Tibial artery (tissue), 4 donors: ENCODE measurements at regions not wholly inside any gene's neighbourhood (a gene's known extent, or its start where the extent isn't known, plus 50 kb on each side); places are given as distances from the start of the nearest gene placed in this dataset.
A peak's percentile ranks its signal among the peaks of the same experiment; 100 is the strongest.

Experiments
- DNase-seq, 2 donors: peaks; one replicate each; pipeline ENCODE4 v3.0.0-alpha.2; 2019
- H3K27ac ChIP-seq, 2 donors: fragments of 200-600 bp; sonication (generic) in 1 of 2; 1 replicate in 1 of 2; 2 replicates in 1 of 2; pipeline ENCODE4 v1.5.1; 2018 to 2019; ENCODE audit warnings: mild to moderate bottlenecking in 1 of 2
- H3K27me3 ChIP-seq, 2 donors: fragments of 200-600 bp; sonication (generic) in 1 of 2; one replicate each; pipeline versions ENCODE4 v1.5.1 to v1.6.0; 2016 to 2019
- H3K36me3 ChIP-seq, 3 donors: fragments of 200-600 bp; sonication (generic) in 2 of 3; one replicate each; pipeline ENCODE4 v1.5.1; 2016 to 2019; ENCODE audit warnings: mild to moderate bottlenecking in 2 of 3
- H3K4me1 ChIP-seq, 4 donors: fragments of 200-600 bp; sonication (generic) in 2 of 4; 1 replicate in 3 of 4; 2 replicates in 1 of 4; pipeline ENCODE4 v1.5.1; 2016 to 2019
- H3K4me3 ChIP-seq, 2 donors: fragments of 200-600 bp; sonication (generic) in 1 of 2; 1 replicate in 1 of 2; 2 replicates in 1 of 2; pipeline ENCODE4 v1.5.1; 2018 to 2019; ENCODE audit warnings: mild to moderate bottlenecking in 2 of 2
- H3K9me3 ChIP-seq, 3 donors: fragments of 200-600 bp; sonication (generic) in 1 of 3; one replicate each; pipeline ENCODE4 v1.5.1; 2016 to 2019
- intact Hi-C: fragments of 100-400 bp; cut with DNase I; formaldehyde crosslinking; loops from one replicate; pipeline ENCODE4 v1.15.0; 2023; ENCODE audit warnings: low total_unique reads
- TF ChIP-seq, protein P1 (sequence below), 2 experiments: fragments of 200-600 bp in 1 of 2; fragments of 450-650 bp in 1 of 2; IDR thresholded peaks; one replicate each; pipeline ENCODE4 v1.5.1; 2017 to 2019; ENCODE audit warnings: antibody characterized with exemption in 2 of 2, mild to moderate bottlenecking in 1 of 2, moderate library complexity in 1 of 2

DNA sequence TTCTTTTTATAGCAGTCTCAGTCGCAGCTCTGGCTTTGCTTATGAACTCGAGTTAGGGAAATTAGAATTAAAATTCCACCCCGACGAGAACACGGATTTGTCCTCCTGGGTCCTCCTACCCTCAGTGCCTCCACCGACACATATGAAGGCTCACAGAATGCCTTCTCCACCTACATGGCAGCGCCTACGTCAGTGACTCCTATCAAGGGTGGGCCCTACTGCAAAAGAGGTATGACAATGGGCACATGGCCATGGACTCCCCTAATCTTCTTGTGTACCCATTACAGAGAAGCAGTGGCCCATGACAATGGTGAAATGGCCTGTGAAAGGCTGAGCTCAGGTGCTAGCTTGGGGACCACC, 173.0 kb upstream of the TLE3 start:
- H3K27me3 ChIP-seq: no peaks in the 10 kb centered on the region
- peak overlapping the region; percentile 78 to 88 for H3K27ac ChIP-seq

DNA sequence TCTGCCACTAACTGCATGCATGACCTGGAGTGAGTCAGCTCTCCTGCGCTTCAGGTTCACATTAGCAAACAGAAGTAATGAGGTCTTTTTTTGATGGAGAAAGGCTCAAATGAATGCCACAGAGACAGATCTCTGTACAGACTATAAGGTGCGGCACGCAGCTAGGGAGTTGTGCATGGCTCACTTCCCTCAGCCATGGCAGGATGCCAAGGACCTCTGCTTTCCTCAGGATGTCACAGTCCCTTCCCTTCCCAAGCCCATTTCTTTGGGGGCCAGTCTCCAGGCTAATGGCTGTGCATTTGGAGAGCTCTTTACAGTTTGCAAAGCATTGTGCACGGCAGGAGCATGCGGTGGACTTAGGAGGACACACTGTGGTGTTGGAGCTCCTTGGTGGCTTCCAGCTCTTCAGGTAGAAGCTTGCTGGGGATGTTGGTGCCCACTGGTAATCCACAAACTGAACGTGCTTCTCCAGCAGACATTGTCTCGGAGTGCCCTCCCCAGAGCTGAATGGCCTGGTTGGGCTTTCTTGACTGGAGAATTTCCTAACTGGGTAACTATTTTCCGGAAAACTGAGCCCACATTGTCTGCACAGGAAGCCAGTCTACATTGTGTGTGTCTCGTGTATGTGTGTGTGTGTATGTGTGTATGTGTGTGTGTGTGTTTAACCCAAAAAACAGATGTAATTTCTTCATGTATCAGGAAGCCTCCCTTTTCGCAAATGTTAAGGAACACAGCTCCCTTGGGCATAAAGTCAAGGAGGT, 172.5 kb upstream of the TLE3 start:
- intact Hi-C loops: loop anchor here (5.0 kb wide), 2 partner anchors 57 to 173 kb away; partner anchors contain the start of gene TLE3
- peak in 1 of 2 donors; percentile 42 for DNase-seq
- Histone ChIP-seq H3K4me3 (no peak overlapping the region), H3K27ac (peak overlapping the region; percentile 78 to 88), H3K27me3 (no peaks in the 10 kb centered on the region), H3K9me3 (no peaks in the 10 kb centered on the region), H3K4me1 (peaks cover 0 to 49% (median 44%) of the 10 kb centered on the region in 4 donors), H3K36me3 (no peaks in the 10 kb centered on the region)
- TF ChIP-seq, protein P1, sequence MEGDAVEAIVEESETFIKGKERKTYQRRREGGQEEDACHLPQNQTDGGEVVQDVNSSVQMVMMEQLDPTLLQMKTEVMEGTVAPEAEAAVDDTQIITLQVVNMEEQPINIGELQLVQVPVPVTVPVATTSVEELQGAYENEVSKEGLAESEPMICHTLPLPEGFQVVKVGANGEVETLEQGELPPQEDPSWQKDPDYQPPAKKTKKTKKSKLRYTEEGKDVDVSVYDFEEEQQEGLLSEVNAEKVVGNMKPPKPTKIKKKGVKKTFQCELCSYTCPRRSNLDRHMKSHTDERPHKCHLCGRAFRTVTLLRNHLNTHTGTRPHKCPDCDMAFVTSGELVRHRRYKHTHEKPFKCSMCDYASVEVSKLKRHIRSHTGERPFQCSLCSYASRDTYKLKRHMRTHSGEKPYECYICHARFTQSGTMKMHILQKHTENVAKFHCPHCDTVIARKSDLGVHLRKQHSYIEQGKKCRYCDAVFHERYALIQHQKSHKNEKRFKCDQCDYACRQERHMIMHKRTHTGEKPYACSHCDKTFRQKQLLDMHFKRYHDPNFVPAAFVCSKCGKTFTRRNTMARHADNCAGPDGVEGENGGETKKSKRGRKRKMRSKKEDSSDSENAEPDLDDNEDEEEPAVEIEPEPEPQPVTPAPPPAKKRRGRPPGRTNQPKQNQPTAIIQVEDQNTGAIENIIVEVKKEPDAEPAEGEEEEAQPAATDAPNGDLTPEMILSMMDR (IDR thresholded peaks at IDR 0.05): no peak

More for the DNA sequence above, 173.0 kb upstream of the TLE3 start:
- Histone ChIP-seq H3K36me3 (no peaks in the 10 kb centered on the region), H3K9me3 (no peaks in the 10 kb centered on the region), H3K4me1 (peaks cover 0 to 49% (median 44%) of the 10 kb centered on the region in 4 donors), H3K4me3 (no peak overlapping the region)
- TF ChIP-seq, protein P1 (IDR thresholded peaks at IDR 0.05): no peak
- DNase-seq: no peak
- intact Hi-C loops: loop anchor here (5.0 kb wide), 2 partner anchors 57 to 173 kb away; partner anchors contain the start of gene TLE3

DNA sequence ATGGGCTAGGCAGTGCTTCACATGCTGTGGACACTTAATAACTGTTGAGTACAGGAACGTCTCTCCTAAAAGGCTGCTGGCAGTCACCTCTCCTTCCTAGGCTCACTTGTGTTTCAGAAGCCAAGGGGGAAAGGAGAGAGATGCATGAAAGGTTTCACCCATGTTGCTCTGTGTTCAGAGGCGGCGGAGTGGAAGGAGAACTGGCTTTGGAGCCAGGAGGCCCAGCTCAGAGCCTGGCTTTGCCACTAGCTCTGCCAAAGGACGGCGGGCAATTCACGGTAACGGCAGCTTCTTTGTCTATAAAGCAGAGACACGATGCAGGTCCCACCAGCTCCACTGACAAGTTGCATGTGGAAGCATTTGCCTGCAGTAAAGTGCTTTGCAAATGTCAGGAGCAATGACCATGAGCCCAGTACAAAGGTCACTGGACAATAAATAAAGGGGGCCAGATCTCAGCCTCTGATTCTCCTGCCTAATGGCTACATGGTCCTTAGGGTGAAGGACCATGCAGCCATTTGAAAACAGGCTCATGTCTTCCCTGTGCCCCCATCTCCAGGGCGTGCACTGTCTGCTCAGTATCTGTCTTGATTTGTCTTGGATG, 171.7 kb upstream of the TLE3 start:
- H3K9me3 ChIP-seq: no peaks in the 10 kb centered on the region
- DNase-seq: no peak
- H3K27ac ChIP-seq: peak overlapping the region; percentile 78 to 88
- no peaks in the 10 kb centered on the region for H3K27me3 ChIP-seq
- intact Hi-C loops: no loop called here
- no peaks in the 10 kb centered on the region for H3K36me3 ChIP-seq
- H3K4me1 ChIP-seq: peaks cover 0 to 56% (median 46%) of the 10 kb centered on the region in 4 donors
- TF ChIP-seq, protein P1 (IDR thresholded peaks at IDR 0.05): no peak
- no peak overlapping the region for H3K4me3 ChIP-seq

DNA sequence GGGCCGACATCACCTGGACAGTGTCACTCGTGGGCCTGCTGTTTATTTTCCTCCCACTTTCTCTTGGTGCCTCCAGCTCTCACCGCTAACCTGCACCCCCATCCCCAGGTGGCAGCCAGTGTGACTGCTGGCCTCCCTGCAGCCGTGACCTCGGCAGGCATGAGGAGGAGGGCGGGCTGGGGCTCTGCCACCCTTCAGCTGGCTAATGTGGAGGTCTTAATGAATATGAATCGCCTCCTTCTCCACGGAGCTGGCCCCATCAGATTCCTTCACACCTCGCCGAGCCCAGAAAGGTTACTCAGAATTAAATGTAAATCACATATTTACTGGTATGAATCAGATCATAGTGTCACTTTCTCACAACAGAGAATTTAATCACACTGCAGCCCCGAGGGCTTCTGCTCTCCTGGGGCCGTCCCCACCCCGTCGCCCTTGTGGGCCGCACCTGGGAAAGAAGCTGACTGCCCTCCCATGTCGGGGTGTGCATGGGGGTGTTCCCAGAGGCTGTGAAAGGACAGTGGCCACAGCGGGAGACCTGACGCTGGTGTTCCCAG, 171.1 kb upstream of the TLE3 start:
- Histone ChIP-seq H3K27me3 (no peaks in the 10 kb centered on the region), H3K4me3 (no peak overlapping the region), H3K27ac (no peak overlapping the region), H3K36me3 (no peaks in the 10 kb centered on the region), H3K4me1 (peaks cover 0 to 59% (median 46%) of the 10 kb centered on the region in 4 donors), H3K9me3 (no peaks in the 10 kb centered on the region)
- TF ChIP-seq, protein P1 (IDR thresholded peaks at IDR 0.05): no peak
- no peak for DNase-seq
- intact Hi-C loops: no loop called here

DNA sequence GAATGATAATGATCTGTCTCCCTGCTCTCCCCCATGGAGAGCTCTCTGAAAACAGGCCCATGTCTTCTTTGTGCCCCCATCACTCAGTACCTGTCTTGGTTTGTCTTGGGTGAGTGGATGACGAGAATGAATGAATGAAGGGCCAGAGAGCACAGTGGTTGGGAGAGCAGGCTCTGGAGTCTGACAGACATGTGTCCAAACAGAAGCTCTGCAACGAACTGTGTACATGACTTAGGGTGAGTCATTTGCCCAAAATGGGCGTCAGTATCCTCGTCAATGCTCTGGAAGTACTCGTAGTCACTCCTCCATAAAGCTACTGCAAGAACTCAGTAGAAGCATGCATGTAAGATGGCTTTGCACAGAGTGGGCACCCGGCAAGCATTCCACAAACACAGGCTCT, 170.2 kb upstream of the TLE3 start:
- intact Hi-C loops: no loop called here
- no peak for DNase-seq
- peaks cover 0 to 59% (median 46%) of the 10 kb centered on the region in 4 donors for H3K4me1 ChIP-seq

More for the DNA sequence above, 170.2 kb upstream of the TLE3 start:
- Histone ChIP-seq H3K36me3 (no peaks in the 10 kb centered on the region), H3K27ac (no peak overlapping the region), H3K9me3 (no peaks in the 10 kb centered on the region), H3K4me3 (no peak overlapping the region), H3K27me3 (no peaks in the 10 kb centered on the region)
- TF ChIP-seq, protein P1 (IDR thresholded peaks at IDR 0.05): no peak
